Right kidney (tissue), 1 donor: ENCODE measurements at regions not wholly inside any gene's neighbourhood (a gene's known extent, or its start where the extent isn't known, plus 50 kb on each side); places are given as distances from the start of the nearest gene placed in this dataset.

ENCODE experiments used
- DNase-seq: peaks from one replicate; pipeline ENCODE4 v3.0.0-alpha.2; 2016

DNA sequence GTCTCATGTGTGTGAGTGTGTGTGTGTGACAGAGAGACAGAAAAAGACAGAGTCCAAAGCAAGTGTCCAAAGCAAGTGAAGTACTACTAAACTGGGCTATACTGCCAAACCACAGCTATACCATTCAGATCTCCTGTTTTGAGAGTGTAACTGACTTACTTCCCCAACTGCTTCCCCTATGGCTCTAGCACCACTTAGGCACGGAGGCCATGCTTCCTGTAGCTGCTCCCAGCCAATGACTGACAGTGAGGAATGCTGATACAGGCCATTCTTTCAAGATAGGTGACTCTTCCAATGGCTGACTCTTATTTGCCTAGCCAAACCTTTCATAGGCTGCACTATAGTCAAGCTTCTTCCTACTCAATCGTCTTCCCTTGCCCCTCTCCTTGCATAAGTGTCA, 393.2 kb downstream of the BCAT1 start:
- no peak for DNase-seq

DNA sequence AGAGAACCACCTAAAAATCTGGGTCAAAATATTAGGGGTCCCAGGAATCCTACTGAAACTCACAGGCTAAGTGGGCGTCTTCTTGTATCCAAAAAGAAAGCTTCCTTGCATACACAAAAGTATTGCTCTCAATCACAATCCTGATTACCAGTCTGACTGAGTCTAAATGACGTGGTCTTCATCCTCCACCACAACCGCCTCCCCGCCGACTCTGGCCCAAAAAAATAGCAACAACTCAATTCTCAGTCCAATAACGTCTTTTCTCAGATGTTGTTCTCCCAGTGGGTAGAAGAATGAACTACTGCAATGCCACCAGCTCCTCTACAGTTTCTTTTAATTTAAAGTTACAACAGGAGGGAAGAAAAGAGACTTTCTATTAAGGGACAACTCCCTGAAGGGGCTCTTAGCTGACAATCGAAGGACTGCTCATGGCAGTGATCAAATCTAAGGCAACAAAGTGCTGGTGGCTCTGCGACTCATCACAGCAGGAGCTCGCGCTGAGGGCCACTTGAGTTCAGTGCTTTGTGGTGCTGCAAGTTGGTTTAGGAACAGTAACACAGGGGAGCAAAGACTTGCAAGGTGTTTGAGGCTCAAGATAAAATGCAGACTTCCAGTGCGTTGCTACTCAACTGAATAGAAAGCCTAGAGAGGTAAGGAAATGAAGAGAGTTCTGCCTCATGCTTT, 394.1 kb downstream of the BCAT1 start:
- no peak for DNase-seq

DNA sequence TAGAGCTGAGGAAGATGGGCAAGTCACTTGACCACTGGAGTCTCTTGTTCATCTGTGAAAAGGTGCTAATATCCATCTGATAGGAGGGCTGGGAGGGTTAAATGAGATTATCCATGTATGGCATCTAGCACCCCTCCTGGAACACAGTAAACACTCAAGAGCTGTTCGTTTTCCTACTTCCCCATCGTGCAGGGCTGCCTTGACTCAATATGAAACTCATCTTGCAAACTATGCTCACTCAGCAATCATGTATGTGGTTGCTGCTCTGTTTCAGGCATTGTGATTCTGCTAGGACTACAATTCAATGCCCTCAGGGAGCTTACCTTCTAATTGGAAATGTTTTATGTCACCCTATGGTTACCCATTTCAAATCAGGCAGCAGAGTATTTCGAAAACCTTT, 395.6 kb downstream of the BCAT1 start:
- no peak for DNase-seq

DNA sequence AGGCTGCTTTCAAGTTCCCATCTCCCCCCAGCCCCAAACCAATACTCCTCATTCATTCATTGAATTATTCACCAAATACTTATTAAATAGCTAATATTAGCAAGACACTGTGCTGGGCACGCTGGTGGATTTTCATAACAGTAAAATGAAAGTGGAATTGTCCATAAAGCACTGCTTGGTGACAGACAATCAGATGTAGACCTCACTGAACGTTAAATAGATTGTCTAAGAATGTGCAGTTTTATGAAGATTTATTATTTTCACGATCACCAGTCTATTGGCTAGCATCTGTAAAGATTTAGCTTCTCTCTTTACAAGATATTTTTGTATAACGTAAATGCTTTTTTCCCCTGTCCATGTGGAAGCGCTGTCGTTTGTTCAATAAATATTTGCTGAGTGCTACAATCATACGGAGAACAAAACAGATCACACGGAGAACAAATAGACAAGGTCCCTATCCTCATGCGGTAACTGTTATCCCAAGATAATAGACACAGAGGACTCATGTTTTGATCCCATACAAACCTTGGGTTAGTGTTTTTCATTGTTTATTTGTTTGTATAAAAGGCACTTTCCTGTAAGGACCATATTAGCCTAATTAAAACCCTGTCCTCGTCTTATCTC, 397.6 kb downstream of the BCAT1 start:
- no peak for DNase-seq

DNA sequence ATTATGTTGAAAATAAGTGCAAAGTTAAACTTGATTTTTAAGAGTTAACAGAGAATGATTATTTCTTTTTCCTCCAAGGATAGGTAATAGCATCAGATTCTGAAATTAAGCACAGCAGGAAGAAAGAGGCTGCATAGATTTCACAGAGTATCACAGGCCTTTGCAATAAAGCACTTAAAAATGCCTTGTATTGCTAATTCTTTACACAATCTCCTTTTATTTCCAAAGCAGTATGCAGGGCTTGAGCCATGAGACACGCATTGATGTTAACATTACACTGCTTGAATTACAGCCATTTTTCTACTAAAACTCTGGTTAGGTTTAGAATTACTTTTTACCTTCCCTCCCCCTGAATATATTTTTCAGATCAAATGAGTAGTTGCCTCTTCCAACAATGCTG, 398.3 kb downstream of the BCAT1 start:
- no peak for DNase-seq

DNA sequence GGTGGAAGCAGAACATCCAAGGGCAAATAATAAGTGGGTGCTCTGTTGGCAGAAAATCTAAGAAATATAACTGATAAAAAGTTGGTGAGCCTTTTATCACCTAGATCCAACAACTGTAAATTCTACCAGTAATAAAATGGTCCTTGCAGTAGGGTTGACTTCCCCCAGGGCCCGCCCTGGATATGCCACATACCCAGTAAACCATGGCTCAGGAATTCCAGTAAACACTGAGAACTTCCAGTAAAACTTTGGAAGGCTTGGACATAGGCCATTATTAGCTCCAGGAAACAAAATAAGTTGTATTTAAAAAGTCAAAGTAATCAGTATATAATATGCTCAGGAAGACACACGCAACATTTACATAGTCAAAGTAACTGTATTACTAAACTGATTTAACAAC, 402.2 kb downstream of the BCAT1 start:
- DNase-seq: no peak

DNA sequence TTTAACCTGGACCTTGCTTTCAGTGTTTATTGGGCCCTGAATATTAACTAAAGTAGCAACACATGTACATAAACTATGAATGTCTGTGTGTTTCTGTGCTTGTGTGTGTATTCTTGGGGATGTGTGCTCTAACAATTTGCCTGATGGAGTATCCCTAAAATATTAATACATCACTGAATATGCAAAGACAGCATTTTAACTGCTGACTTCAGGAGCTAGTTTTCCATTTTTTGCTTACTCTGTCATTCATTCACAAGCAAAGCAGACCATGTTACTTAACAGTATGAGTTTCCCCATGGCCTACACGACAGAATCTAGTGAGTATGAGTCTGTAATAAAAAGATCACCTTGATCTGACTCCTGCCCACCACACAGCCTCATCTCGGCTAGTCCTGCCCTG, 402.8 kb downstream of the BCAT1 start:
- DNase-seq: no peak

DNA sequence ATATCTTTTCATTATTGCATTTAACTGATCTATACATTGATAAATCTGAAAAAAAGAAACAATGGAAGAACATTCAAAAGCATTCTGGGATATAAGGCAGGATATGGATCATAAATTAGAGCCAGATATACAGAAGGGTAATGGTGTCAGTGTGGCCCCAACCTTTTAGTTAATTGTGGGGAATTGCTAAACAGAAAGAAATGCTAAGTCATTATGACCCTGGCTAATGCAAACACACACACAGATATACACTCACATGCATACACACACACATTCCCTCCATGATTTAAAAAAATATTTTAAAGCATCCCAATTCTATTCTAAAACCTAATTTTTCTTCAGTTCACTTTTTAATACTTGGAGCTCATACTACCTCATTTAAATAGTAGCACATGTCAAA, 404.5 kb downstream of the BCAT1 start:
- no peak for DNase-seq

DNA sequence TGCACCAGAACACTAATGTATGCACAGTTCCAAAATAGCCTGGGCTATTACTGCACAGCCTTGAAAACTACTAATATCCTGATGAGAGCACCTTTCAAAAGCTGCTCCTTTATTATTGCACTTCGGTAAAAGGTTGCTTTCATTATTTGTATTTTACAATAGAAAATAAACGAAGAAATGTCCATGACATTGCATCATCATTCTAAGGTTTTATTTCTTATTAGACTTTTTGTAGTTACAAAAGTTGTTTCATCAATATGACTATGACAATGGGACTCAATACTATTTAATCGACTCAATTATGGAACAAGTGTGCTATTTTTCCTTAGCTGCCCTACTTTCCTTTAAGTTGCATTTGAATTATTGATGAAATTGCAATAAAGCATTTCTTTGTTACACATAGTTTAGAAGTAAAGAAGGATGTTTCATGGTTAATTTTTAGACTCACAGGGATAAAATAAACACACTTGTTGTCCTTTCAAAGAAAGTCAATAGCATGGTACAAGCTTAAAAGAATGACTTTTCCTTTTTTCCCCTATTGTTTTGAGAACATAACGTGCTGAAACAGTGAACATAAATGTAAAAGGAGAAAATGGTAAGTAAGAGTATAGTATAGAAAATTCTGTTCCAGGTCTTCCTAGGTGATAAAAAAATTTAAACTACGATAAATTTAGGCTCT, 407.6 kb downstream of the BCAT1 start:
- DNase-seq: no peak

DNA sequence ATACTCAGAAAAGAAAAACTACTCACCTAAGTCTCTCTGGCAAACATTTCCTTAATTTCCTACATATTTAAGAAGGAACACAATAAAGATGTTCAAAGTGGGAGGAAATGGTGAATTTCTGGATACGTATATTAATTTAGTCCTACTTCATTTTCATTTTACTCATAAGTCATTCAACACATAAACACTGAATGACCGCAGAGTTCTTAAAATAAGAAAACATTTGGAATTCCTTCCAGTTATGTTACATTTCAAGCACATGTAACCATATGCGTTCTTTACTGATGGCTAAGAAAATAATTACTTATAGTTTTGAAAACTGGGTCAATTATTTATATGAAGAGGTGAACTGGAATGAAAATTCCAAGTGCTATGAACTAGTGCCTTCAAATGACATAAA, 409.3 kb downstream of the BCAT1 start:
- DNase-seq: no peak

DNA sequence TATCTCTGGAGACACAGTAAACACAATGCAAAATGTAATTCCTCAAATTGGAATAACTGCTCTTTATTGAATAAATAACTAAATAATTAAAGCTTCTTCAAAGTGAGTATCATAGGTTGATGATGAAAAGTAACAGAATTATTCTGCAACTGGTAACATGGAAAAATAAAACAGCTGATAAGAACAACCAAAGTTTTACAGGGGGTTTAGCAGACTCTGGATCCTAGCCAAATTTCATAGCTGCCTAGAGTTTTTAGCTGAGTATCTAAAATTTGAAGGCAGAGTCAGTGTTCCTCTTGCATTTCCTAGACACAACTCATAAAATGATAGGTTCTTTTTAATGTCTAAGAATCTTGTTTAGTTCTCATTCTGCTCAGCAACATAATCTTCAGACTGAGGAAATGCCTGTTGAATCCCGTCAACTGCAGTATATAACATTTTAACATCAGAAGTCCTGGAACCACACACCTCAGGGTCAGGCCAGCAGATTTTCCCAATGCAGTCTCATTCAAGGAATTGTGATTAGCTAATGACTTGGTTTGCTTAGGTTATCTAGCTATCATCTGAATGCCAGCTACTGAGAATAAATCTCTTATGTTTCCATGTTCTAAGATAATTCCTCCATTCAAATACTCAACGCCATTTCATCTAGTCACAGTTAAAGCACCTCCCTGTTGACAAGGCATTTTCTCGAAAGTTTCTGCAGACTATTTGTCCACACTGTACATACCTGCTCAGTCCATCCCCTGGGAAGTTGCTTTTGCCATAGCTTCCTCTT, 411.6 kb downstream of the BCAT1 start:
- DNase-seq: no peak

DNA sequence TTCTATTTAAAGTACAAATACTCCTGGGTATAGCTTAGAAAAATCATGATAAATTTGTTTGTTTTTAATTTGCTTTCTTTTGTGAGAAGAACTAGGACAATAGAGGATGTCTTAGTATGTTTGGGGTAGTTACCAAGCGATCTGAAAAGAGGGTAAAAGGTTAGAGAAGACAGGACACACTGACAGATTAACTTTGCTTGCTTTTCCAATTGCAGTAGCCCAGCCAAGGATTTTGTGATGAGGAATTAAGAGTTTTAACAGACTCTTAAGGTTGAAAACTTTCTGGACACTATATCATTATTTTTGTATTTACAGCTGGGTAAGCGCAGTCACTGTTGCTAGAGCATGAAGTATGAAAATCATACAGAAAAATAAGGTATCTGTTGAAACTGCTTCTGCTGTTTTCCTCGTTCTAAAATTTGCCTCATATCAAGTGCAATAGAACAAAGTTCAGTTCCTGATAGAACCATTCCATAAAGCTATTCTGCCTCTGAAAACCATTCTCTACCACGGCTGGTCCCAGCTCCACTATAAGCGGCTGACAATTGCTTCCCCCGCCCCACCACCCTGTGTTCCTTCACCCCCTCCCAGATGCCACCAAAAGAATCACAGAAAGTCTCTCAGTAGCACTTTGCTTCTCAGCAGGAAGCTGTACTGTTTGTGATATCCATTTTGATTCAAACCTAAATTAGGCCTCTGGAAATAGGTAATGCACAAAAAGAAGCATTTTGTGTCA, 413.4 kb downstream of the BCAT1 start:
- no peak for DNase-seq

DNA sequence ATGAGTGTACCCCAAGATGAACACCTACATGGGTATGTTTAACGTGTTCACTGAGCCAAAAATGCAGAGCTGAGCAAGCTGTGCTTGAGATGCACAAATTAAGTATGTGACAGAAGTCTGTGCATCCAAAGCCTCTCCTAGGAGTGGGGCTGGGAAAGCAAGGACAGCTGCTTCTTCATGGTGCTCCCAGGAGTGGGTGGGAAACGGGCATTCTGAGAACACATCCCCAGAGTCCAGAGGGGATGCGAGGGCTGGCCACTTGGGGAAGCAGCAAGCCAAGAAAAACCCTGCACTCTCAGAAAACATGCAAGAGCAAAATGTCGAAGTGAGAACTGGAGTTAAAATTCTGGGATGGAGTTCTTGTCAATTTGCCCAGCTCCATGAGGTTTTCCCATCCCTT, 414.3 kb downstream of the BCAT1 start:
- no peak for DNase-seq

DNA sequence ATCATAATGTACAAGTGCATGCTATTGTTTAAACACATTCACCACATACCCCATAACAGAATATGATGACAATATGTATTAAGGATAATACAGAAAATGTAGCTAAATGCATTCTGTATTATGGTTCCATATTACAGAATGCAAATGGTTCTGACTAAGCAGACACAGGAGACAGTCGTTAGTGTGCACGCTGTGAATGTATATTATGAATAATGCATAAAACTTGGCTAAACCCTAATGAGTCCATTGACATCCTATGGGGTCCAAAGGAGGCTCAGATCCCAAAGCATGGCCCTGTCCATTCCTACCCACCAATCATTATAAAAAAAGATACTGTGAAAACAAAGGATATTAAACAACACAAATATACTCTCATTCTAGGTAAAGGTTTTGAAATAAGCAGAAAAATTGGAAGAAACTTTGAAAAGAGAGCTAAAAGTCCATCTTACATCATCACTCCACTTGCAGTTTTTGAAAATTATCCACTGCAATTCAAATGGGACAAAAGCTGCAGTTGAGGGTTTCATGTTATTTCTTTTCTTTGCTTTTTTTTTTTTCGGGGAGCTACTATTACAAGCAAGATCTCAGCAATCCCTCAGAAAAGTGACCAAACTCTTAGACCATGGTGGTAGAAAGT, 415.1 kb downstream of the BCAT1 start:
- no peak for DNase-seq

DNA sequence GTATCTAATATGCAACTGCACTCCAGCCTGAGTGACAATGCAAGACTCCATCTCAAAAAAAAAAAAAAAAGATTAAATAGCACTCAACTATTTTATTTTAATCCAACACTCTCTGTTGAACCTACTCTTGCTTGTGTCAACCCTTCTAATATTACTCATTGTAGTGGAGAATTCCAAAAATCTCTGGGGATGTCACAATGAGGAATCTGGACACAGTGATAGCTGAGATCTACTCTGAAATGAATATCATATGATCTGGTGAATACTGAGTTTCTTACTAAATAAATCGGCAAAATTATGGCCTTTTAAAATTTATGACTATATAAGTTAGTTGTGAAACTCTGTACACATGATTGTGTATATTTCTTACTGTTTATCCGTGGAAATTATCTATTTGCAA, 418.2 kb downstream of the BCAT1 start:
- no peak for DNase-seq

DNA sequence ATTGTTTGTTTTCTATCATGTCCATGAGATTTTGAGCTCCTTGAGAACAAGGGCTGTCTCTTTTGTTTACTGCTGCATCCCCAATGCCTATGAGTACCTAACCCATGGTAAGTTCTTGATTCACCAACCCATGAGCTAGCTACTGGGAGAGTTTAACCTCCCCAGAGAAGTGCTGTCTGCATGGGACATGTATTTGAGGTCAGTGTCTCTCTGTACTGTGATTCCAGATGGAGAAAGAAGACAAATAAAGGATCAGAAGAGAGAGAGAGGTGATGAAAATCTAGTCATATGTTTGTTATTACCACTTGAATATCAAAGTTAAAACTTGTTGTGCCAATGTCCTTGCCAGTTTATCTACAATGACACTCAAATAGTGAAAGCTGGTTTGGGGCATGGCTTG, 421.8 kb downstream of the BCAT1 start:
- DNase-seq: no peak

DNA sequence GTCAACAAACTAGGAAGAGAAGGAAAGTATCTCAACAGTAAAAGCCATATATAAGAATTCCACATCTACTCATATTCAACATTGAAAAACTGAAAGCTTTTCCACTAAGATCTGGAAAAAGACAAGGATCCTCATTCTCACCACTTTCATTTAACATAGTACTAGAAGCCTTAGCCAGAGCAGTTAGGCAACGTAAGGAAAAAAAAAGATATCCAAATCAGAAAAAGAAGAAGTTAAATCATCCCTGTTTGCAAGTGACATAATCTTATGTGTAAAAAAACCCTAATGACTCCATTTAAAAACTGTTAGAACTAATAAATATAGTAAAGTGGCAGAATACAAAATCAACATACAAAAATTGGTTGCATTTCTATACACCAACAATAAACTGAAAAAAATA, 426.2 kb downstream of the BCAT1 start:
- DNase-seq: no peak

DNA sequence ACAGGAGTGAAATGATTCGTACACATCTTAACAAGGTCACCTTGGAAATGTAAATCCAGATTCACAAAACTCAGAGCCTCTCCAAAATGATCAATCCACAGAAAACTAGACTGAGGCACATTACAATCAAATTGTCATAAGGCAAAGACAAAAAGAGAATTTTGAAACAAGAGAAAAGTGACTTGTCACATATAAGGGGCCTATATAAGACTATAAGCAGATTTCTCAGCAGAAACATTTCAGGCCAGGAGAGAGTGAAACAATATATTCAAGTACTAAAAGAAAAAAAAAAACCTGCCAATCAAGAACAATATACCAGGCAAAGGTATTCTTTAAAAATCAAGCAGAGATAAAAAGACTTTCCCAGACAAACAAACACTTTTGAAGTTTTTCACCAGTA, 429.1 kb downstream of the BCAT1 start:
- DNase-seq: no peak

DNA sequence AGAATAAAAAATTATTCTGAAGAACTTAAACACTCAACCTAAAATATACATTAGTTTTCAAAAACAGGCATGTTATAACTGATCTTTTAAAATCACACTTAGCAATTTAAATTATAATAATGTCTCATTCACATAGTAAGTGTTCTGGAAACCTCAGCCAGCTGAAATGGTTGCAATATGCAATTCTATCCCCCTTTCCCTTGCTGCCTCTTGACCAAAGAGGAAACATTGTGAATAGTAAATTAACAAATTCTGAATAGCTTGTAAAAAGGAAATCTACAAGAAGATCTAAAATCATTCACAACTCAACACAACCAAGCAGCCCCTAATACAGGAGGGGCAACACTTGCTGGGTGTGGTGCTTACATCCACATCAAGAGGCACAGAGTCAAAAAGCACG, 431.9 kb downstream of the BCAT1 start:
- no peak for DNase-seq

DNA sequence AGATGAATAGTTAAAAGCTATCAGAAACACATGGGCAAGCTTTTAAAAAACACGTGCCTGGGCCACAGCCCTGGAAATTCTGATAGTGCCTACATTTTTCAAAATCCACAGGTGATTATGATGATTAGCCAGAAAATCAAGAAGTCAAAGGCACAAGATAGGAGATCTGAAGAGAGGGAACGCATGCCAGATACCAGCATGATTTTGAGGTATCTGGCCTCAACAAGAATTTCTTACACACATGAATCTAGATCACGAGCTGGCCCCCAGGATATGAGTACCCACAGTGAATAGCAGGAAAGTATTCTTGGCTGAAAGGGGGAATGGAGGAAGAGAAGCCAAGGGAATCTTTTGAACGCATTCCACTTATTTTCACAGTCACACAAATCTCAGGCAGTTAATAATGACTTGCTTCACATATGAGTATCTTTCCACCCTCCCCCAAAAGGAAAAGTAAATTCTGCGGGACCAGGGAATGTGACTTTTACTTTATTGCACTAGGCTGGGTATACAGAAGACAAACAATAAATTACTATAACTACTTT, 438.2 kb downstream of the BCAT1 start:
- no peak for DNase-seq

DNA sequence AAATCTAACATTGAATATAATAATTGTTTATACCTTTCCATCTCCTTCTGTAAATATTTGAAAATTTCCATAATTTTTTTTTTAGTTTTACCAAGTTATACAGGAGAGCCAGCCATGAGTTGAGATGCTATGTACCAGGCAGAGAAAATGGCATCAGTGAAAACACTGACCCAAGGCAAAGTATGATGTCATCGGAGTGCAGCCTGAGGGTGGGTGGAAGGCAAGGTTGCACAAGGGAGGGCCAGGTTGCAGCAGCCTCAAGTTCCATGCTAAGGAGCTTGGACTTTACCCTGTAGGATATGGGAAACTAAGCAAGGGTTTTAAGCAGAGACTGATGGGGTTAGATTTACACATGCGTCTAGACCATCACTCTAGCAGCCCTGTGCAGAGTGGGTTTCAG, 441.1 kb downstream of the BCAT1 start:
- DNase-seq: no peak
